Natural killer cell (primary cell): ENCODE measurements at regions not wholly inside any gene's neighbourhood (a gene's known extent, or its start where the extent isn't known, plus 50 kb on each side); places are given as distances from the start of the nearest gene placed in this dataset.

Source experiments
- ATAC-seq, 3 donors: fragments of 150-1000 bp in 2 of 3; fragments of 200-7000 bp in 1 of 3; cut with Tn5 transposase; 1 replicate in 1 of 3; 2 replicates in 2 of 3; pipeline ENCODE4 v1.10.0; 2021; ENCODE audit warnings: mild to moderate bottlenecking in 2 of 3, moderate library complexity in 2 of 3
- DNase-seq, 2 donors: peaks; one replicate each; pipeline versions ENCODE4 v3.0.0 to v3.0.0-alpha.2; 2013 to 2021; ENCODE audit warnings: mixed read lengths in 1 of 2
- H3K27ac ChIP-seq: one replicate; pipeline ENCODE4 v1.5.1; 2013; ENCODE audit warnings: mild to moderate bottlenecking, low read length
- H3K27me3 ChIP-seq: one replicate; pipeline ENCODE4 v1.6.1; 2013; ENCODE audit warnings: low read length; ENCODE audit not compliant: control insufficient read depth, insufficient read depth
- H3K36me3 ChIP-seq: one replicate; pipeline ENCODE4 v1.6.1; 2013; ENCODE audit warnings: low read length; ENCODE audit not compliant: control insufficient read depth, insufficient read depth
- H3K4me1 ChIP-seq: one replicate; pipeline ENCODE4 v1.6.1; 2013; ENCODE audit warnings: low read length; ENCODE audit not compliant: control insufficient read depth, insufficient read depth
- H3K4me3 ChIP-seq: one replicate; pipeline ENCODE4 v1.5.1; 2013; ENCODE audit warnings: low read length
- H3K9me3 ChIP-seq: one replicate; pipeline ENCODE4 v1.6.1; 2013; ENCODE audit warnings: low read length; ENCODE audit not compliant: control insufficient read depth, insufficient read depth
- H3K27ac Mint-ChIP-seq, 2 donors: one replicate each; pipeline ENCODE4 v1.8.0; 2022; ENCODE audit warnings: mild to moderate bottlenecking in 2 of 2, mixed read lengths in 2 of 2, moderate library complexity in 1 of 2
- H3K27me3 Mint-ChIP-seq, 2 donors: one replicate each; pipeline ENCODE4 v1.8.0; 2022; ENCODE audit warnings: low read depth in 2 of 2, mixed read lengths in 2 of 2
- H3K36me3 Mint-ChIP-seq: one replicate; pipeline ENCODE4 v1.8.0; 2022; ENCODE audit warnings: mixed read lengths
- H3K4me1 Mint-ChIP-seq, 2 donors: one replicate each; pipeline ENCODE4 v1.8.0; 2022; ENCODE audit warnings: mixed read lengths in 2 of 2
- H3K4me3 Mint-ChIP-seq: one replicate; pipeline ENCODE4 v1.8.0; 2022; ENCODE audit warnings: mild to moderate bottlenecking, moderate library complexity, mixed read lengths
- H3K9me3 Mint-ChIP-seq, 2 donors: one replicate each; pipeline ENCODE4 v1.8.0; 2022; ENCODE audit warnings: mixed read lengths in 2 of 2
- WGBS: methylation state at CpG from one replicate; pipeline ENCODE4 v1.1.7; 2013; ENCODE audit warnings: missing lambda C conversion rate; ENCODE audit not compliant: insufficient coverage; 5-methylcytosine and 5-hydroxymethylcytosine counted together
- intact Hi-C: fragments of 100-400 bp; cut with micrococcal nuclease; formaldehyde crosslinking; loops from one replicate; pipeline ENCODE4 v1.14.2; 2022
- TF ChIP-seq, protein P1 (sequence below): fragments of 200-600 bp; IDR thresholded peaks from one replicate; pipeline ENCODE4 v1.8.0; 2022; ENCODE audit warnings: antibody characterized with exemption

DNA sequence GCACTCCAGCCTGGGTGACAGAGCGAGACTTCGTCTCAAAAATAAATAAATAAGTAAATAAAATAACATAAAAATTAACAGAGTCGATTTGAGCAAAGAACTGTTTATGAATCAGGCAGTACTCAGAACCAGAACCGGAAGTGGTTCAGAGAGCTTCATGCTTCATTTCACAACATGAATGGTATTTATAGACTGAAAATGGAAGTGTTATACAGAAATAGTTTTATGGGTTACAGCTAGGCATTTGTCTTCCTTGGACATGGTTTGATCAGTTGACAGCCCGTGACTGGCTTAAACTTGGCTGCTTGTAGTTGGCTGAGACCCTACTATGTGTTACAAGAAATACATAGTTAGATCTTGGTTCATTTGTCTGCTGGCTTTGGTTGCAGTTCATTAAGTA is 216.0 kb upstream of the MCTP2 start:
- no peaks in the 10 kb centered on the region for H3K27me3 ChIP-seq
- H3K27me3 Mint-ChIP-seq = peaks cover 6 to 24% of the 10 kb centered on the region in 2 donors

DNA sequence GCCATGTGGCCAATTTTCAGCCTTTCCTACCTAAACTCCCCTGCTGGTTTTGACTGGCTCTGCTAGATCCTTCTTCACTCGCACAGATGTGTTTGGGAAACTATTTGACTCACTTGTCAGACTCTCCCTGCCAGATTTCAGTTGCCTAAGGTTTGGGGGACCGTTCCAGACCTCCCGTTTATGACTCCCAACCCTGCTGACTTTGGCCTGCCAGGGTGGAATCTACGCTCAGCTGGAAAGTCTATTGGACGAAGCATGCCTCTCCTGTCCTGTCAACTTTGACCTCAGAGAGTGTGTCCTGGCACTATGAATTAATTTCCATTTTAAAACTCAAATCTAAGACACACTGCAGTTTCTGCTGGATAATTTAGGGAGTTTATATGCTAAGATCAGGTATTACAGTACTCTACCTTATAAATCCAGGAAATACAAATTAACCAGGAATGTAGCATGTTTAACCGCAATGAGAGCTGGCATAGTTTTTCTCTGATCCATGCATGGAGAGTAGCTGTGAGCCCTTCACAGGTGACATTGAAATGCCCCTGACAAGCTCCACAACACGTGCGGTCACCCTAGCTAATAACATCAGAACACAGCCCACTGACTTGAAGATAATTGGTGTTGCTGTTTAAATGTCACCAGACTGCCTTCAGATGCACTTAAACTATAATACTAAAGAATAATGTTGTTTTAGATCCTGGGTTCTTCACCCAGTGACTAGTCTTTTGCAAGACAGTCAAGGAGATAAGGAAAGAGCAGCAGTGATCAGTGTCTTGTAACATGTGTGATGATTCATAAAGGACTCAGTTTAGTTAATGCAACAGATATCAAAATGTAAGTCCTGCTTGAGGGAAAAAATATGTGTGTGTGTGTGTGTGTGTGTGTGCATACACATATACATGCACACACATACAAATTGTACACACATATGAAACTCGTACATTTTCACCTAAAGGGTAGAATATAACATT is 223.0 kb upstream of the MCTP2 start:
- Mint-ChIP-seq H3K4me1 (no peaks in the 10 kb centered on the region), H3K27ac (no peak overlapping the region), H3K4me3 (no peak overlapping the region), H3K27me3 (peaks cover 10 to 51% of the 10 kb centered on the region in 2 donors), H3K36me3 (no peaks in the 10 kb centered on the region), H3K9me3 (no peaks in the 10 kb centered on the region)
- Histone ChIP-seq H3K4me3 (no peak overlapping the region), H3K4me1 (no peaks in the 10 kb centered on the region), H3K27ac (no peak overlapping the region), H3K27me3 (no peaks in the 10 kb centered on the region), H3K36me3 (no peaks in the 10 kb centered on the region), H3K9me3 (no peaks in the 10 kb centered on the region)
- ATAC-seq (no peak), DNase-seq (no peak)
- TF ChIP-seq, protein P1, sequence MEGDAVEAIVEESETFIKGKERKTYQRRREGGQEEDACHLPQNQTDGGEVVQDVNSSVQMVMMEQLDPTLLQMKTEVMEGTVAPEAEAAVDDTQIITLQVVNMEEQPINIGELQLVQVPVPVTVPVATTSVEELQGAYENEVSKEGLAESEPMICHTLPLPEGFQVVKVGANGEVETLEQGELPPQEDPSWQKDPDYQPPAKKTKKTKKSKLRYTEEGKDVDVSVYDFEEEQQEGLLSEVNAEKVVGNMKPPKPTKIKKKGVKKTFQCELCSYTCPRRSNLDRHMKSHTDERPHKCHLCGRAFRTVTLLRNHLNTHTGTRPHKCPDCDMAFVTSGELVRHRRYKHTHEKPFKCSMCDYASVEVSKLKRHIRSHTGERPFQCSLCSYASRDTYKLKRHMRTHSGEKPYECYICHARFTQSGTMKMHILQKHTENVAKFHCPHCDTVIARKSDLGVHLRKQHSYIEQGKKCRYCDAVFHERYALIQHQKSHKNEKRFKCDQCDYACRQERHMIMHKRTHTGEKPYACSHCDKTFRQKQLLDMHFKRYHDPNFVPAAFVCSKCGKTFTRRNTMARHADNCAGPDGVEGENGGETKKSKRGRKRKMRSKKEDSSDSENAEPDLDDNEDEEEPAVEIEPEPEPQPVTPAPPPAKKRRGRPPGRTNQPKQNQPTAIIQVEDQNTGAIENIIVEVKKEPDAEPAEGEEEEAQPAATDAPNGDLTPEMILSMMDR = no peak
- intact Hi-C loops = no loop called here
- WGBS = 90% methylated on average over 6 of the region's 9 CpGs

More for the DNA sequence above, 216.0 kb upstream of the MCTP2 start:
- Histone ChIP-seq H3K9me3 (no peaks in the 10 kb centered on the region), H3K27ac (no peak overlapping the region), H3K4me3 (no peak overlapping the region), H3K4me1 (no peaks in the 10 kb centered on the region), H3K36me3 (no peaks in the 10 kb centered on the region)
- Mint-ChIP-seq H3K4me1 (no peaks in the 10 kb centered on the region), H3K36me3 (no peaks in the 10 kb centered on the region), H3K4me3 (no peak overlapping the region), H3K27ac (no peak overlapping the region), H3K9me3 (peaks cover 0 to 2% of the 10 kb centered on the region in 2 donors)
- no peak for DNase-seq
- peak in 1 of 3 donors; percentile 17 for ATAC-seq
- WGBS = 69% methylated on average over 4 of the region's 5 CpGs
- TF ChIP-seq, protein P1 = no peak
- intact Hi-C loops = no loop called here

DNA sequence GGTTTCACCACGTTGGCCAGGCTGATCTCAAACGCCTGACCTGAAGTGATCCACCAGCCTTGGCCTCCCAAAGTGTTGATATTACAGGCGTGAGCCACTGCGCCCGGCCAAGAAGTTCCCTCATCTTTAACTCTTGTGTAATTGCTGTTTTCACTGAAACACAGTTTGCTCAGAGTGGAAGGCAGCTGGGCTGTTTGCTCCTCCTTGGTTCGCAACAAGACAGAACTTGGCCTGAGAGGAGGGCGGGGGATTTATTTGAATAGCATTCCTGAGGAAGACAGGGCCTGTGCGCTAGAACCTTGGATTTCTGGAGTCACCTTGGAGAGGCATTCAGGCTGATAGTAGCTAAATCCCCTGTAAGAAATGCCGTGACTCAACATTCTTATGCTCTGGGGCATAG is 226.7 kb upstream of the MCTP2 start:
- Histone ChIP-seq H3K9me3 (no peaks in the 10 kb centered on the region), H3K27ac (no peak overlapping the region), H3K36me3 (no peaks in the 10 kb centered on the region), H3K4me1 (no peaks in the 10 kb centered on the region), H3K27me3 (no peaks in the 10 kb centered on the region), H3K4me3 (no peak overlapping the region)
- no peaks in the 10 kb centered on the region for H3K9me3 Mint-ChIP-seq
- intact Hi-C loops = no loop called here
- no peak overlapping the region for H3K4me3 Mint-ChIP-seq
- 83% methylated on average over 9 of the region's 9 CpGs for WGBS
- peaks cover 4 to 27% of the 10 kb centered on the region in 2 donors for H3K27me3 Mint-ChIP-seq
- ATAC-seq (no peak), DNase-seq (no peak)
- H3K27ac Mint-ChIP-seq = no peak overlapping the region
- no peaks in the 10 kb centered on the region for H3K4me1 Mint-ChIP-seq
- TF ChIP-seq, protein P1 = no peak
- no peaks in the 10 kb centered on the region for H3K36me3 Mint-ChIP-seq
